ENCODE measurements at regions not wholly inside any gene's neighbourhood (a gene's known extent, or its start where the extent isn't known, plus 50 kb on each side); places are given as distances from the start of the nearest gene placed in this dataset.

GRCh38 chr11:69429716-69430491 lies 51.6 kb upstream of the LINC01488 start:
- DNase-seq (ENCODE audit: low spot score) = no peak

- DNase-seq (ENCODE audit: low spot score) = no peak
These were observed 50.9 kb upstream of the LINC01488 start for GRCh38 chr11:69430566-69430965.

GRCh38 chr11:69431136-69431535 lies 50.3 kb upstream of the LINC01488 start:
- DNase-seq (ENCODE audit: low spot score) = no peak

Measured in SK-N-DZ (cell line).